GM12865 (cell line): ENCODE measurements at regions not wholly inside any gene's neighbourhood (a gene's known extent, or its start where the extent isn't known, plus 50 kb on each side); places are given as distances from the start of the nearest gene placed in this dataset.

Source experiments
- DNase-seq: peaks from one replicate; pipeline ENCODE4 v3.0.0; 2010; ENCODE audit warnings: low read depth
- H3K4me3 ChIP-seq: 2 replicates; pipeline ENCODE4 v1.5.1; 2011; ENCODE audit warnings: mild to moderate bottlenecking, low read depth, low read length, control low read depth
- TF ChIP-seq, protein P1 (sequence below): IDR thresholded peaks from 2 replicates; pipeline ENCODE4 v1.5.1; 2011; ENCODE audit warnings: low read length, control low read depth, low read depth, inconsistent platforms; ENCODE audit not compliant: insufficient read depth; ENCODE audit errors: missing control alignments

DNA sequence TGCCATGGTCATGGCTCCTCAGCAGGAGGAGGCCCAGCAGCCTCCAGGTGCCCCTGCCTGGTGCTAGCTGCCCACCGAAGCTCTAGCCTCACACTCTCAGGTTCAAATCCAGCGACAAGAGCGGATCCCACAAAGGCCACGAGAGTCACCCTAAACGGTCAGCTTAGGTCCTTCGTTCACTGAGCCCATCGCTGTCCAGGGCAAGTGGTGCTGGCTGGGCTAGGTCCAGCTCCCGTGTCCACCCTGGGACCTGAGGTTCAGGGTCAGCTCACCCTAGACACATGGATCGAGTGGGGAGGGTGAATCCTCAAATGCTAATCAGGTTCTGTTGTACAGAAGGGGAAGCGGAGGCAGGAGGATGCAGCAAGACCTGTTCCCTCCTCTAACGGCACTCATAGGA lies 171.9 kb upstream of the SULF2 start:
- H3K4me3 ChIP-seq = no peak overlapping the region
- DNase-seq = no peak
- TF ChIP-seq, protein P1, sequence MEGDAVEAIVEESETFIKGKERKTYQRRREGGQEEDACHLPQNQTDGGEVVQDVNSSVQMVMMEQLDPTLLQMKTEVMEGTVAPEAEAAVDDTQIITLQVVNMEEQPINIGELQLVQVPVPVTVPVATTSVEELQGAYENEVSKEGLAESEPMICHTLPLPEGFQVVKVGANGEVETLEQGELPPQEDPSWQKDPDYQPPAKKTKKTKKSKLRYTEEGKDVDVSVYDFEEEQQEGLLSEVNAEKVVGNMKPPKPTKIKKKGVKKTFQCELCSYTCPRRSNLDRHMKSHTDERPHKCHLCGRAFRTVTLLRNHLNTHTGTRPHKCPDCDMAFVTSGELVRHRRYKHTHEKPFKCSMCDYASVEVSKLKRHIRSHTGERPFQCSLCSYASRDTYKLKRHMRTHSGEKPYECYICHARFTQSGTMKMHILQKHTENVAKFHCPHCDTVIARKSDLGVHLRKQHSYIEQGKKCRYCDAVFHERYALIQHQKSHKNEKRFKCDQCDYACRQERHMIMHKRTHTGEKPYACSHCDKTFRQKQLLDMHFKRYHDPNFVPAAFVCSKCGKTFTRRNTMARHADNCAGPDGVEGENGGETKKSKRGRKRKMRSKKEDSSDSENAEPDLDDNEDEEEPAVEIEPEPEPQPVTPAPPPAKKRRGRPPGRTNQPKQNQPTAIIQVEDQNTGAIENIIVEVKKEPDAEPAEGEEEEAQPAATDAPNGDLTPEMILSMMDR = no peak

DNA sequence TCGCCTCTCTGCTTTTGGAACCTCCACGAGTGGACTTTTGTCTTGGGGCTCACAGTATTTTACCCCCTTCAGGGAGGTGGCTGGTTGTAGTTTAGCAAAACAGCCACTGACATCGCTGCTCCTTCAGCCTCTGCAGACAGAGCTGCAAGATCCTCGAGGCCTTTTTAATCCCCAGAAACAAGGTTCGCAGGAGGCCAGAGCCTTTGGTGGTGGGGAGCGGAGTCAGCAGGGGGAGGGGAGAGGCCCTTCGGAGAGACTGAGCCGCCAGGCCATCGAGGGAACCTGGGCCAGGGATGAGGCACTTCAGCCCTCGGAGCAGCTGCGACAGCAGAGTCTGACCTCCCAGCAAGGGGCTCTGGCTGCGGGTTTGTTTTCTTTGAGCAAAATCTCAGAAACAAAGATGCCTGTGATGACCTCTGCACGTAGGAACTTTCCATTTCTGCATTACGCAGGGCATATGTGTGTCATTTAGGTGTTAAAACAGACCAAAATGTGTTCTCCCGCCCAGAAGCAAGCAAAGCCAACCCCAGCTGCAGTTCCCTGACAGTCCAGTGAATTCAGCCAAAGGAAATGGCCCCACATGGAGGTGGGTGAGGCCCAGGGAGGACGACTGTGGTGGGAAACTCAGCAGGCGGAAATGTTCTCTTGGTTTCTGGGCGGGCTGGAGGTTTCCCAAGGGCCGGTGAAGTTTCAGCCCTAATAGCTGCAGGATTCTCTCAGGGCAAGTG lies 171.2 kb upstream of the SULF2 start:
- TF ChIP-seq, protein P1 = no peak
- no peak overlapping the region for H3K4me3 ChIP-seq

DNA sequence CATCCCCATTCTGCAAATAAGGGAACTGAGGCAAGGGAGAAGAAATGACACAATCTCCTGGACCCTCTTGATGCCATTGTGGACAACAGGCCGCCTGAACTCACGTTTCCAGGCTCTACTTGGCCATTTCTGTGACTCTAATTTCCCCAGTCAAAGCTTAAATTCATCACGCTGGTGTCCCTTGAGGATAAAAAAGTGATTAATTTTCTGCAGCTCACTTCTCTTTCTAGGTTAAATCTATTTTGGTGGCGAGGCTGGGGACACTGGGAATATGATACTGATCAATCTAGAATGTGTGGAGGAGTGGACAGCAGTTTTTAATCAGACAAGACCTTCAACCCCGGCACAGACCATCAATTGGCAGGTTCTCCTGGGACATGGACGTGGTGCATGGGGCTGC lies 168.2 kb upstream of the SULF2 start:
- no peak overlapping the region for H3K4me3 ChIP-seq
- no peak for DNase-seq
- TF ChIP-seq, protein P1 = no peak

More for the DNA sequence above, 171.2 kb upstream of the SULF2 start:
- DNase-seq = no peak

DNA sequence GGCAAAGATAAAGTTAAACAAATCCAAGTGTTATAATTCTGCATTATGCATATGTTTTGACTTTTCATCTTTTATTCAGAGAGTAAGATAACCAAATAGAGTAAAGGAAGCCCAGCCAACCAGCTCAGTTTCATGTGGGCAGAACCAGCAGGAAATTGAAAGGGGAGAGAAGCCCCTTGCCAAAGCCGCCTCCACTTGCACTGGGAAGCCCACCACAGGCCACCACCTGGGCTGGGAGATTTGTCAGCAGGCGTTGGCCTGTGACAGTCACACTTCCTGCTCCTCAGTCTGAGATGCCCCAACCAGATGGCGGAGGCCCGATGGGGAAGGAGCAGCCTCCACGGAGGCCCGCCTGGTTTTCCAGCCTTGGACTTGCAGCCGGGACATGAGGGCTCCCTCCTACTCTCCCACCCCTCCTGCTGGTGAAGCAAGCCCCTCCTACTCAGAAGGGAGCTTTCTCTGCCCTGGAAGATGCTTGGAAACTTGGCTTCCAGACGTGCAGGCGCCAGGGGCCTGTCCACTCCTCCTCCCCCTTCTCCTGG lies 166.8 kb upstream of the SULF2 start:
- DNase-seq = no peak
- no peak overlapping the region for H3K4me3 ChIP-seq
- TF ChIP-seq, protein P1 = no peak

DNA sequence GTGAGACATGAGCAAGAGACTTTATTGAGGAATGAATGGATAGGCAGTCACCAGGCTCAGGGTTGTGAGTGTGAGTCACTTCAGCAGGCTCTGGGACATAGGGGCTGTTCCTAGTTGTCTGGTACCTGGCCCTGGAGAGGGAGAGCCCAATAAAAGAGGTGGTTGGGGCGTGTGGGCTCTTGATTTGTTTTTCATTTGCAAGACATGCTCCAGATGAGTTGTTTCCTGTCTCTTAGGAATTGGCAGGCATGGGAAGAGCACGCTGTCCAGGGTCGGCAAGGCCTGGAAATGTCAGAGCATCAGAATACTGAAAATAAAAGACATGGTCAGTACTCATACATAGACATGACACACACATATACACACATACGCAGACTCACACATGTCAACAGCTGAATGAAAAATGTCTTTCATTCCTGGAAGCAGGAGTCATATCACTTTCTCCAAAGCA lies 166.3 kb upstream of the SULF2 start:
- DNase-seq = no peak
- TF ChIP-seq, protein P1 = no peak
- H3K4me3 ChIP-seq = no peak overlapping the region

DNA sequence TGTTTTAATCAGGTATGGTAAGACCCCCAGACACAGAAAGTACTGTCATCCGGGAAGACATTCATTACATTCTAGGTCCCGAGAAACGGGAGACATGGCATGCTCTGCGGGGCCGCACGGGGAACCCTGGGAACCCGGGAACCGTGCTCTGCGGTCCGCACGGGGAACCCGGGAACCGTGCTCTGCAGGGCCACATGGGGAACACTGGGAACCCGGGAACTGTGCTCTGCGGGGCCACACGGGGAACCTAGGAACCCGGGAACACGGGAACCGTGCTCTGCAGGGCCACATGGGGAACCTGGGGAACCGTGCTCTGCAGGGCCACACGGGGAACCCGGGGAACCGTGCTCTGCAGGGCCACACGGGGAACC lies 165.6 kb upstream of the SULF2 start:
- no peak for DNase-seq
- TF ChIP-seq, protein P1 = no peak
- H3K4me3 ChIP-seq = no peak overlapping the region

DNA sequence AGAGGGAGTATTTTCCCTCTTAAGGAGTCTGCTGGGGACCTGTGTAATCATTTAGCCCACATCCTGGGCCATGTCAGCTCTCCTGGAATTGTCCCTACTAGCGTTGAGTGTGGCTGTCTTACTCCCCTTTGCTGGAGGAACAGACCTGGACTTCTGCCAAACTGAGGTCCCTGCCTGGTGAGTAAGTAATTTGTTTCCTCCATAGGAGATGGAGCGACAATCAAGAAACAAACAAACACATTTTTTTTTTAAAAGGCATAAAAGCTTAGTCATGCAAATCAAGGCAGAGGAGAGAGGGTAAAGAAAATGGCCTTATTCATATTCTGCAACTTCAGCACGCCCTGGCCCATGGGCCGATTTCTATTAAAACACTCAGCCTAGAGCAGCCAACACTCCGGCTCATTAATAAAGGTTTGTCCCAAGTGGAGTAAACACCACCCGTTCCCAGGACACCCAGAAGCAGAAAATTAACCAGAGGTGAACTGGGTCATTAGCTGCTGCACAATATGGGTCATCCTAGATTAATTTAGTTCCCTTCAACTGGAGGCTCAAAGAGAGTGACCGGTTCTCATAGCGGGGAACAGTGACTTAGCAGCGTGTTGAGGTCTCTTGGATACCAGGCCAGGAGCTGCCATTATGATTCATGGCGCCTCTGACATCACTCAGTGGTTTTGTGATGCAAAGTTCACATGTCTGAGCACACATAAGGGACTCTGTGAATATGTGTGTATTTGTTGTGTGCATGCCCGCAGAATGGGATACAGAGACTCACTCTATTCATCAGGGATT lies 165.0 kb upstream of the SULF2 start:
- H3K4me3 ChIP-seq = no peak overlapping the region
- TF ChIP-seq, protein P1 = no peak
- no peak for DNase-seq
